Activated CD4-positive, alpha-beta memory T cell treated with anti-CD3 and anti-CD28 coated beads for 36 hours (primary cell): ENCODE measurements at regions not wholly inside any gene's neighbourhood (a gene's known extent, or its start where the extent isn't known, plus 50 kb on each side); places are given as distances from the start of the nearest gene placed in this dataset.

ENCODE experiments used
- CTCF ChIA-PET: fragments of 350-600 bp; sonication (Branson Sonifier 250); formaldehyde crosslinking; loops from one replicate; lab custom pipeline; 2021; ENCODE audit warnings: antibody characterized with exemption, inconsistent platforms; lab: Charles Lee
- POLR2A ChIA-PET: fragments of 350-600 bp; sonication (Branson Sonifier 250); formaldehyde crosslinking; loops from one replicate; lab custom pipeline; 2021; ENCODE audit warnings: antibody characterized with exemption; lab: Charles Lee
- DNase-seq: peaks from one replicate; pipeline ENCODE4 v3.0.0-alpha.2; 2020
- H3K27ac Mint-ChIP-seq: one replicate; pipeline ENCODE4 v1.8.0; 2021; ENCODE audit warnings: mixed read lengths
- H3K27me3 Mint-ChIP-seq: one replicate; pipeline ENCODE4 v1.8.0; 2021; ENCODE audit warnings: mixed read lengths
- H3K36me3 Mint-ChIP-seq: one replicate; pipeline ENCODE4 v1.8.0; 2021; ENCODE audit warnings: mixed read lengths
- H3K4me1 Mint-ChIP-seq: one replicate; pipeline ENCODE4 v1.8.0; 2021; ENCODE audit warnings: low read depth, mixed read lengths
- H3K4me3 Mint-ChIP-seq: one replicate; pipeline ENCODE4 v1.8.0; 2021; ENCODE audit warnings: mild to moderate bottlenecking, mixed read lengths
- H3K9me3 Mint-ChIP-seq: one replicate; pipeline ENCODE4 v1.8.0; 2021; ENCODE audit warnings: mixed read lengths
- intact Hi-C: fragments of 100-400 bp; cut with micrococcal nuclease; formaldehyde crosslinking; loops from one replicate; pipeline ENCODE4 v1.15.1; 2023

GRCh38 chr2:100757621-100758394 lies 62.1 kb upstream of the NPAS2 start:
- CTCF ChIA-PET = no interaction called here
- Mint-ChIP-seq H3K9me3 (no peaks in the 10 kb centered on the region), H3K27me3 (peaks cover 7% of the 10 kb centered on the region), H3K27ac (no peak overlapping the region), H3K4me3 (no peak overlapping the region), H3K4me1 (peaks cover 2% of the 10 kb centered on the region), H3K36me3 (no peaks in the 10 kb centered on the region)
- DNase-seq = no peak
- POLR2A ChIA-PET = no interaction called here
- intact Hi-C loops = loop anchor here (10.0 kb wide), 1 partner anchor 57 kb away; no protein-coding TSS in a partner anchor

GRCh38 chr2:100759901-100760300 lies 60.0 kb upstream of the NPAS2 start:
- DNase-seq = no peak
- ChIA-PET POLR2A (no interaction called here), CTCF (no interaction called here)
- Mint-ChIP-seq H3K27ac (no peak overlapping the region), H3K36me3 (no peaks in the 10 kb centered on the region), H3K9me3 (no peaks in the 10 kb centered on the region), H3K4me1 (no peaks in the 10 kb centered on the region), H3K27me3 (peaks cover 9% of the 10 kb centered on the region), H3K4me3 (no peak overlapping the region)
- intact Hi-C loops = loop anchor here (10.0 kb wide), 1 partner anchor 55 kb away; no protein-coding TSS in a partner anchor

GRCh38 chr2:100761365-100761764 lies 58.6 kb upstream of the NPAS2 start:
- Mint-ChIP-seq H3K27ac (no peak overlapping the region), H3K27me3 (peaks cover 7% of the 10 kb centered on the region), H3K4me1 (no peaks in the 10 kb centered on the region), H3K4me3 (no peak overlapping the region), H3K9me3 (no peaks in the 10 kb centered on the region), H3K36me3 (no peaks in the 10 kb centered on the region)
- DNase-seq = no peak
- intact Hi-C loops = no loop called here
- ChIA-PET CTCF (interaction anchor here (0.7 kb wide), 1 partner anchor 919 kb away, joined by 4 read pairs; no protein-coding TSS in a partner anchor), POLR2A (no interaction called here)

DNA sequence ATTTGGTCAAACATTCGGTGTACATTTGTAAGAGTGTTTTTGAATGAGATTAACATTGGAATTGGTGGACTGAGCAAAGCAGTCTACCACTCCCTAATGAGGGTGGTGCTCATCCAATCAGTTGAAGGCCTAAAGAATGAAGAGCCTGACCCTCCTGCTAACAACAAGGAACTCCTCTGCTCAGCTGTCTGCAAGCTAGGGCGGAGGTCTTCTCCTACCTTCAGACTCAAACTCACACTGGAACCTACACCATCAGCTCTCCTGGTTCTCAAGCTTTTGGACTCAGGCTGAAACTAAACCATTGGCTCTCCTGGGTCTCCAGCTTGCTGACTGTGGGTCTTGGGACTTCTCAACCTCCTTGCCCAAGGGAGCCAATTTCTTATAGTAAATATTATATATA lies 55.5 kb upstream of the NPAS2 start:
- intact Hi-C loops = no loop called here
- DNase-seq = no peak
- no peak overlapping the region for H3K4me3 Mint-ChIP-seq
- POLR2A ChIA-PET = no interaction called here
- H3K27ac Mint-ChIP-seq = no peak overlapping the region
- no peaks in the 10 kb centered on the region for H3K9me3 Mint-ChIP-seq
- peaks cover 10% of the 10 kb centered on the region for H3K27me3 Mint-ChIP-seq
- CTCF ChIA-PET = no interaction called here
- no peaks in the 10 kb centered on the region for H3K36me3 Mint-ChIP-seq
- H3K4me1 Mint-ChIP-seq = no peaks in the 10 kb centered on the region

DNA sequence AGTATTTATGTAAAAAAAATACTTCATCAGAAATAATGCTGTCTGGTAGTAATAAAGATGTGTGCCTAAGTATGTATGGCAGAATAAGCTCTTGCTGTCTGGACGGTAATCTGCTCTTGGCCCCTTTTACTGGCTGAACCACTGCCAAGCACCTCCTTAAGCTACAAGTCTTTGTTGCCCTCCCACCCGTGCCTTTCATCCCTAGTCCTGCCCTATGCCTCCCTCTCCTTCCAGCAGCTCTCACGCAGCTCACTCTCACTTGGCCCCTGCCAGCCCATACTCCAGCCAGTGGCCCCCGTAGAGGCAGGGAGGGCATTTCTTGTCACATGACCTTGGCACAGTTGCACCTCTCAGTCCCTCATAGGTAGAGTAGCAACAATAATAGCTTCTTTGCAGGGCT lies 54.5 kb upstream of the NPAS2 start:
- intact Hi-C loops = no loop called here
- no peaks in the 10 kb centered on the region for H3K9me3 Mint-ChIP-seq
- POLR2A ChIA-PET = no interaction called here
- CTCF ChIA-PET = no interaction called here
- no peaks in the 10 kb centered on the region for H3K36me3 Mint-ChIP-seq
- H3K4me3 Mint-ChIP-seq = no peak overlapping the region
- peaks cover 10% of the 10 kb centered on the region for H3K27me3 Mint-ChIP-seq
- no peak overlapping the region for H3K27ac Mint-ChIP-seq
- no peak for DNase-seq
- no peaks in the 10 kb centered on the region for H3K4me1 Mint-ChIP-seq

DNA sequence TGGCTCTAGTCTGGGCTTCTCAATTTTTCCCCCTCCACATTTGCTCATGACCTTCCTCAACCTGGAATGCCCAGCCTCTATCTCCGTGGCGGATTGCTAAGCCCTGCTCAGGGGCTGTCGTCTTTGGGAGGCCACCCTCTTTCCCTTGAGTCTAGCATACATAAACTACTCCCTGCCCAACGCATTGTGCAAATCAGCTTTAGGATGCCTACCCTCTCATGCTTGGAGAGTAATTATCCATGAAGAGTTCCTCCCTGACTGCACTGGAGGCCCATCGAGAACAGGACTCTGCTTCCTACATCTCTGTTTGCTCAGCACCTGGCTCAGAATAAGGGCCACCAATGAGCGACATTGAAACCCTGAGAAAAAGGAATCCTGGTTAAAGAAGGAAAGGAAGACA lies 53.7 kb upstream of the NPAS2 start:
- CTCF ChIA-PET = no interaction called here
- H3K4me1 Mint-ChIP-seq = no peaks in the 10 kb centered on the region
- no peaks in the 10 kb centered on the region for H3K36me3 Mint-ChIP-seq
- intact Hi-C loops = no loop called here
- no peak for DNase-seq
- H3K4me3 Mint-ChIP-seq = no peak overlapping the region
- POLR2A ChIA-PET = no interaction called here
- H3K9me3 Mint-ChIP-seq = no peaks in the 10 kb centered on the region
- peaks cover 10% of the 10 kb centered on the region for H3K27me3 Mint-ChIP-seq
- H3K27ac Mint-ChIP-seq = no peak overlapping the region

DNA sequence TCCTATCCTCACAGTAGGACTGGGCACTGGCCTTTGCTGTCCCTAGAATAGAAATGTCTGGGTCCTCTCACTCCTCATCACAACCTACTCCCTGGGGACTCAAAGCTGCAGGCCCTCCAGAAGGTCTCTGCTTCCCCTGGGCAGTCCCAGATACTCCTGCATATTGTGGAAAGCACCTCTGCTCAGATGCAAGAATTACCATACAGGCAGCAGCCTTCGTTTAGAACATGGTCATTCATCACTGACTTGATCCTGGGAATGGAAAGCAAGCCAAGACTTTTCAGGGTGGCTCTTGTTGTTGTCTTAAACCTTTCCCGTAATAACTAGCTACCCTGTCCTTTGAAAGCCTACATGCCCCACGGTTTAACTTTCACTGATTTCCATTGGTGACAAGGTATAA lies 53.1 kb upstream of the NPAS2 start:
- H3K9me3 Mint-ChIP-seq = no peaks in the 10 kb centered on the region

GRCh38 chr2:100767224-100767653 lies 52.7 kb upstream of the NPAS2 start:
- Mint-ChIP-seq H3K36me3 (no peaks in the 10 kb centered on the region), H3K9me3 (no peaks in the 10 kb centered on the region), H3K4me1 (no peaks in the 10 kb centered on the region), H3K27ac (no peak overlapping the region), H3K27me3 (peaks cover 4% of the 10 kb centered on the region), H3K4me3 (no peak overlapping the region)
- intact Hi-C loops = no loop called here
- DNase-seq = no peak
- POLR2A ChIA-PET = no interaction called here
- CTCF ChIA-PET = interaction anchor here (1.3 kb wide), 1 partner anchor 139 kb away, joined by 3 read pairs; no protein-coding TSS in a partner anchor

More for the DNA sequence above, 53.1 kb upstream of the NPAS2 start:
- Mint-ChIP-seq H3K4me1 (no peaks in the 10 kb centered on the region), H3K27me3 (peaks cover 7% of the 10 kb centered on the region), H3K36me3 (no peaks in the 10 kb centered on the region), H3K4me3 (no peak overlapping the region), H3K27ac (no peak overlapping the region)
- no peak for DNase-seq
- intact Hi-C loops = no loop called here
- POLR2A ChIA-PET = no interaction called here
- CTCF ChIA-PET = no interaction called here

GRCh38 chr2:100767810-100768806 lies 51.8 kb upstream of the NPAS2 start:
- H3K36me3 Mint-ChIP-seq = no peaks in the 10 kb centered on the region
- CTCF ChIA-PET = interaction anchor here (1.2 to 1.3 kb wide), 2 partner anchors 140 to 158 kb away, joined by 3 to 4 read pairs; no protein-coding TSS in a partner anchor
- intact Hi-C loops = no loop called here
- H3K27me3 Mint-ChIP-seq = peaks cover 4% of the 10 kb centered on the region
- H3K27ac Mint-ChIP-seq = no peak overlapping the region
- POLR2A ChIA-PET = no interaction called here
- H3K4me1 Mint-ChIP-seq = no peaks in the 10 kb centered on the region
- H3K4me3 Mint-ChIP-seq = no peak overlapping the region
- H3K9me3 Mint-ChIP-seq = no peaks in the 10 kb centered on the region
- DNase-seq = no peak
